CD4-positive, alpha-beta T cell (primary cell): ENCODE measurements at regions not wholly inside any gene's neighbourhood (a gene's known extent, or its start where the extent isn't known, plus 50 kb on each side); places are given as distances from the start of the nearest gene placed in this dataset.

Experiments used
- ATAC-seq: fragments of 200-7000 bp; cut with Tn5 transposase; one replicate; pipeline ENCODE4 v1.10.0; 2022; ENCODE audit warnings: mild to moderate bottlenecking; ENCODE audit not compliant: poor library complexity
- CTCF ChIA-PET: fragments of 350-600 bp; sonication (Branson Sonifier 250); formaldehyde crosslinking; loops from one replicate; lab custom pipeline; 2021; ENCODE audit warnings: antibody characterized with exemption, inconsistent platforms; lab: Charles Lee
- POLR2A ChIA-PET: fragments of 350-600 bp; sonication (Branson Sonifier 250); formaldehyde crosslinking; loops from one replicate; lab custom pipeline; 2021; ENCODE audit warnings: antibody characterized with exemption, inconsistent platforms; lab: Charles Lee
- DNase-seq, 14 experiments: peaks; one replicate each; pipeline ENCODE4 v3.0.0-alpha.2; 2013 to 2020; ENCODE audit warnings: mixed read lengths in 2 of 14
- H3K27ac ChIP-seq, 2 donors: one replicate each; pipeline versions ENCODE4 v1.5.1 to v1.7.0; 2013; ENCODE audit warnings: low read length in 2 of 2, low read depth in 1 of 2, mild to moderate bottlenecking in 1 of 2
- H3K27me3 ChIP-seq, 2 experiments: 1 replicate in 1 of 2; 2 replicates in 1 of 2; pipeline versions ENCODE4 v1.6.1 to v1.7.0; 2013; ENCODE audit warnings: low read length in 2 of 2, control low read depth in 1 of 2, mild to moderate bottlenecking in 1 of 2, moderate library complexity in 1 of 2; ENCODE audit not compliant: insufficient read depth in 2 of 2, control insufficient read depth in 1 of 2
- H3K36me3 ChIP-seq: one replicate; pipeline ENCODE4 v1.6.1; 2013; ENCODE audit warnings: low read length, control low read depth; ENCODE audit not compliant: insufficient read depth
- H3K4me1 ChIP-seq: one replicate; pipeline ENCODE4 v1.6.1; 2013; ENCODE audit warnings: low read length, control low read depth; ENCODE audit not compliant: insufficient read depth
- H3K4me3 ChIP-seq: one replicate; pipeline ENCODE4 v1.5.1; 2013; ENCODE audit warnings: mild to moderate bottlenecking, low read length, moderate library complexity
- H3K9me3 ChIP-seq, 2 experiments: 1 replicate in 1 of 2; 2 replicates in 1 of 2; pipeline versions ENCODE4 v1.6.1 to v1.7.0; 2013; ENCODE audit warnings: low read length in 2 of 2, mild to moderate bottlenecking in 2 of 2, control low read depth in 1 of 2, moderate library complexity in 1 of 2; ENCODE audit not compliant: control insufficient read depth in 1 of 2, insufficient read depth in 1 of 2
- H3K27ac Mint-ChIP-seq: one replicate; pipeline ENCODE4 v1.8.0; 2020; ENCODE audit warnings: mixed read lengths
- H3K27me3 Mint-ChIP-seq: one replicate; pipeline ENCODE4 v1.8.0; 2021; ENCODE audit warnings: mixed read lengths
- H3K36me3 Mint-ChIP-seq: one replicate; pipeline ENCODE4 v1.8.0; 2021; ENCODE audit warnings: low read depth, mixed read lengths
- H3K4me1 Mint-ChIP-seq: one replicate; pipeline ENCODE4 v1.8.0; 2021; ENCODE audit warnings: low read depth, mixed read lengths
- H3K4me3 Mint-ChIP-seq: one replicate; pipeline ENCODE4 v1.8.0; 2020; ENCODE audit warnings: mild to moderate bottlenecking, mixed read lengths
- H3K9me3 Mint-ChIP-seq: one replicate; pipeline ENCODE4 v1.8.0; 2020; ENCODE audit warnings: mixed read lengths
- intact Hi-C, 2 experiments: fragments of 100-400 bp; cut with DNase I in 1 of 2; cut with micrococcal nuclease in 1 of 2; formaldehyde crosslinking; loops; one replicate each; pipeline versions ENCODE4 v1.15.1 to v1.9.0; 2023 to 2025; cut with DNase I, micrococcal nuclease
- TF ChIP-seq, protein P1 (sequence below): fragments of 200-600 bp; IDR thresholded peaks from one replicate; pipeline ENCODE4 v1.8.0; 2022; ENCODE audit warnings: antibody characterized with exemption, mild to moderate bottlenecking

DNA sequence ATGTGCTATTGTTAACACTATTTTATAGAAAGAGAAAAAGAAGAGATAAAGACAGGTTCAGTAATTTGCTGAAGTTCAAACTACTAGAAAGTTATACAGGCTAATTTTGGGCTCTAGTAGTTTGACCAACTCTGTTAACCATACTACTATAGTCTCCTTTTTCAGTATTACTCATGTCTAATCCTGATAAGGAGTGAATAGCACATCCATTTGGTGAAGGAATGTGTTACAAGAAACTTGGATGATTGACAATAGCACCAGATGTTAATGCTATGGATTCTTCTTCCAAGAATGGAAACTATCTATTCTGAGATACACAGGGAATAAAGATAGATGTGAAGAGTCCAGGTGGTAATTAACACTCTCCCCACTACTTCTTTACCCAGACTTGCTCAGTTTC, 677.3 kb downstream of the PRELID2 start:
- intact Hi-C loops = no loop called here
- POLR2A ChIA-PET = no interaction called here
- H3K9me3 Mint-ChIP-seq = peaks cover 6% of the 10 kb centered on the region

DNA sequence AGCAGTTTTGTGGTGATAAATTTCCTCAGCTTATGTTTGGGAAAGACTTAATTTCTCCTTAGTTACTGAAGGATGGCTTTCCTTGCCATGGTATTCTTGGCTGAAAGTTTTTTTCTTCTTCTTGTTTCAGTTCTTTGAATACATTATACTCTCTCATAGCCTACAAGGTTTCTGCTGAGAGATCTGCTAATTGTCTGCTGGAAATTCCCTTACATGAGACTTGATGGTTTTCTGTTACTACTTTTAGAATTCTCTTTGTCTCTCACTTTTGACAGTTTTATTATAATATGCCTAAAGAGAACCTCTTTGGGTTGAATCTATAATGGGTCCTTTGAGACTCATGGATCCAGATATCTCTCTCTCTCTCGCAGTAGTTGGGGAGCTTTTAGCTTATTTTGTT, 693.6 kb downstream of the PRELID2 start:
- no peaks in the 10 kb centered on the region for H3K36me3 ChIP-seq
- Mint-ChIP-seq H3K27ac (no peak overlapping the region), H3K36me3 (no peaks in the 10 kb centered on the region), H3K27me3 (no peaks in the 10 kb centered on the region), H3K4me3 (no peak overlapping the region), H3K9me3 (peaks cover 2% of the 10 kb centered on the region), H3K4me1 (no peaks in the 10 kb centered on the region)
- POLR2A ChIA-PET = no interaction called here
- CTCF ChIA-PET = no interaction called here
- H3K4me3 ChIP-seq = no peak overlapping the region
- H3K9me3 ChIP-seq = peaks cover 3 to 11% of the 10 kb centered on the region in 2 experiments
- ATAC-seq (no peak), DNase-seq (no peak)
- no peaks in the 10 kb centered on the region for H3K27me3 ChIP-seq
- no peaks in the 10 kb centered on the region for H3K4me1 ChIP-seq
- no peak overlapping the region for H3K27ac ChIP-seq
- intact Hi-C loops = no loop called here
- TF ChIP-seq, protein P1, sequence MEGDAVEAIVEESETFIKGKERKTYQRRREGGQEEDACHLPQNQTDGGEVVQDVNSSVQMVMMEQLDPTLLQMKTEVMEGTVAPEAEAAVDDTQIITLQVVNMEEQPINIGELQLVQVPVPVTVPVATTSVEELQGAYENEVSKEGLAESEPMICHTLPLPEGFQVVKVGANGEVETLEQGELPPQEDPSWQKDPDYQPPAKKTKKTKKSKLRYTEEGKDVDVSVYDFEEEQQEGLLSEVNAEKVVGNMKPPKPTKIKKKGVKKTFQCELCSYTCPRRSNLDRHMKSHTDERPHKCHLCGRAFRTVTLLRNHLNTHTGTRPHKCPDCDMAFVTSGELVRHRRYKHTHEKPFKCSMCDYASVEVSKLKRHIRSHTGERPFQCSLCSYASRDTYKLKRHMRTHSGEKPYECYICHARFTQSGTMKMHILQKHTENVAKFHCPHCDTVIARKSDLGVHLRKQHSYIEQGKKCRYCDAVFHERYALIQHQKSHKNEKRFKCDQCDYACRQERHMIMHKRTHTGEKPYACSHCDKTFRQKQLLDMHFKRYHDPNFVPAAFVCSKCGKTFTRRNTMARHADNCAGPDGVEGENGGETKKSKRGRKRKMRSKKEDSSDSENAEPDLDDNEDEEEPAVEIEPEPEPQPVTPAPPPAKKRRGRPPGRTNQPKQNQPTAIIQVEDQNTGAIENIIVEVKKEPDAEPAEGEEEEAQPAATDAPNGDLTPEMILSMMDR = no peak

More for the DNA sequence above, 677.3 kb downstream of the PRELID2 start:
- H3K4me1 Mint-ChIP-seq = no peaks in the 10 kb centered on the region
- Histone ChIP-seq H3K27me3 (no peaks in the 10 kb centered on the region), H3K9me3 (no peaks in the 10 kb centered on the region), H3K4me1 (no peaks in the 10 kb centered on the region), H3K27ac (no peak overlapping the region), H3K36me3 (no peaks in the 10 kb centered on the region), H3K4me3 (no peak overlapping the region)
- no peak overlapping the region for H3K4me3 Mint-ChIP-seq
- no peak overlapping the region for H3K27ac Mint-ChIP-seq
- CTCF ChIA-PET = no interaction called here
- ATAC-seq = no peak
- H3K36me3 Mint-ChIP-seq = no peaks in the 10 kb centered on the region
- no peak for DNase-seq
- TF ChIP-seq, protein P1 = no peak
- no peaks in the 10 kb centered on the region for H3K27me3 Mint-ChIP-seq

DNA sequence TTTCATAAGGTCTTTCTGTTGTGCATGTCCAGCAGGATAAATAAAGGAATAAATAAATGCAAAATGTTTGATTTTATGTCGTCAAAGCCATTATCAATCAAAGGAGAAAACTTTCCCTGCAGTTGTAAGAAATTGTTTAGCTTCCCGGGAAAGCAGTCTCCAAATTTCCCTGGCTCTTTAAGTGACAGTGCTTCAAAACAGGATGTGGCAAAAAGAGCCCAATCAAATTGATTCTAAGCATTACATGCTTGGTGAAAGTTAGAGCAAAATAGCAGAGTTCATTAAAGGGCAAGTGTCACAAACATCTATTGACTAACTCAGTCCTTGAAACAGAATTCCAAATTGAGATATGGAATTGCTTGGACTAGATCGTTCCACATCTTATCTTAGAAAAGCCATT, 704.1 kb downstream of the PRELID2 start:
- Histone ChIP-seq H3K36me3 (no peaks in the 10 kb centered on the region), H3K9me3 (no peaks in the 10 kb centered on the region), H3K4me1 (no peaks in the 10 kb centered on the region), H3K27me3 (no peaks in the 10 kb centered on the region), H3K4me3 (no peak overlapping the region), H3K27ac (no peak overlapping the region)
- H3K27ac Mint-ChIP-seq = no peak overlapping the region
- H3K4me1 Mint-ChIP-seq = no peaks in the 10 kb centered on the region
- ATAC-seq (no peak), DNase-seq (no peak)
- intact Hi-C loops = no loop called here
- CTCF ChIA-PET = no interaction called here
- TF ChIP-seq, protein P1 = no peak
- no peaks in the 10 kb centered on the region for H3K36me3 Mint-ChIP-seq
- H3K4me3 Mint-ChIP-seq = no peak overlapping the region
- no peaks in the 10 kb centered on the region for H3K9me3 Mint-ChIP-seq
- no peaks in the 10 kb centered on the region for H3K27me3 Mint-ChIP-seq
- POLR2A ChIA-PET = no interaction called here
